ENCODE measurements at regions not wholly inside any gene's neighbourhood (a gene's known extent, or its start where the extent isn't known, plus 50 kb on each side); places are given as distances from the start of the nearest gene placed in this dataset.

- TF ChIP-seq EZH2 (IDR thresholded peaks at IDR 0.05; ENCODE audit: insufficient read depth, poor library complexity, severe bottlenecking) (no peak), EZH2phosphoT487 (IDR thresholded peaks at IDR 0.05; ENCODE audit: insufficient read depth, low read depth) (no peak)
- Histone ChIP-seq H2AFZ (no peak overlapping the region), H3K36me3 (ENCODE audit: low read depth) (no peaks in the 10 kb centered on the region), H3K9ac (no peak overlapping the region), H3K79me2 (ENCODE audit: insufficient read depth) (no peaks in the 10 kb centered on the region), H3K4me2 (ENCODE audit: unreplicated experiment) (no peak overlapping the region), H3F3A (ENCODE audit: insufficient read depth) (no peaks in the 10 kb centered on the region), H3K9me2 (ENCODE audit: insufficient read depth) (no peaks in the 10 kb centered on the region), H3K27me3 (replicated peaks; ENCODE audit: insufficient read depth) (peaks cover 9% of the 10 kb centered on the region), H4K20me1 (ENCODE audit: insufficient read depth) (no peaks in the 10 kb centered on the region), H3K4me1 (ENCODE audit: insufficient read depth) (no peaks in the 10 kb centered on the region), H3K9me3 (ENCODE audit: low read depth) (no peaks in the 10 kb centered on the region), H3K27ac (no peak overlapping the region), H3K4me3 (no peak overlapping the region)
- DNase-seq, result peak; percentile 54
- in situ Hi-C loops (cut with MboI), result no loop called here
- WGBS, 2 experiments (ENCODE audit: low coverage in 1 of 2, low lambda C conversion rate in 2 of 2, missing lambda C conversion rate in 2 of 2), result 0 to 2% methylated on average over 3 of the region's 3 CpGs
Measured at GRCh38 chr4:94127707-94128328, 79.8 kb upstream of the SMARCAD1 start.

- no peak overlapping the region for H2AFZ ChIP-seq
- no peaks in the 10 kb centered on the region for H3K9me3 ChIP-seq (ENCODE audit: low read depth)
- WGBS, 2 experiments (ENCODE audit: low coverage in 1 of 2, low lambda C conversion rate in 2 of 2, missing lambda C conversion rate in 2 of 2), result 30 to 49% methylated on average over 5 of the region's 5 CpGs
- no peak overlapping the region for H3K4me3 ChIP-seq
- no peaks in the 10 kb centered on the region; the same call in 1 of the 2 replicates for H3K27me3 ChIP-seq (replicated peaks; ENCODE audit: insufficient read depth)
- H3K27ac ChIP-seq, result no peak overlapping the region
- H3K79me2 ChIP-seq (ENCODE audit: insufficient read depth), result no peaks in the 10 kb centered on the region
- H3K4me2 ChIP-seq (ENCODE audit: unreplicated experiment), result no peak overlapping the region
- TF ChIP-seq EZH2 (IDR thresholded peaks at IDR 0.05; ENCODE audit: insufficient read depth, poor library complexity, severe bottlenecking) (no peak), EZH2phosphoT487 (IDR thresholded peaks at IDR 0.05; ENCODE audit: insufficient read depth, low read depth) (no peak)
- in situ Hi-C loops (cut with MboI), result no loop called here
- no peaks in the 10 kb centered on the region for H3K36me3 ChIP-seq (ENCODE audit: low read depth)
- H3K4me1 ChIP-seq (ENCODE audit: insufficient read depth), result no peaks in the 10 kb centered on the region
- no peaks in the 10 kb centered on the region for H3F3A ChIP-seq (ENCODE audit: insufficient read depth)
- H3K9ac ChIP-seq, result no peak overlapping the region
- peak; percentile 13 for DNase-seq
- H4K20me1 ChIP-seq (ENCODE audit: insufficient read depth), result no peaks in the 10 kb centered on the region
- H3K9me2 ChIP-seq (ENCODE audit: insufficient read depth), result no peaks in the 10 kb centered on the region
Measured at GRCh38 chr4:94131212-94131611, 76.5 kb upstream of the SMARCAD1 start.

GRCh38 chr4:94135701-94136100, 72.0 kb upstream of the SMARCAD1 start:
- no peaks in the 10 kb centered on the region for H4K20me1 ChIP-seq (ENCODE audit: insufficient read depth)
- H3K79me2 ChIP-seq (ENCODE audit: insufficient read depth), result no peaks in the 10 kb centered on the region
- no peaks in the 10 kb centered on the region for H3F3A ChIP-seq (ENCODE audit: insufficient read depth)
- no peaks in the 10 kb centered on the region for H3K27me3 ChIP-seq (replicated peaks; ENCODE audit: insufficient read depth)
- no peak overlapping the region for H3K4me3 ChIP-seq
- no peak overlapping the region for H3K27ac ChIP-seq
- H3K9ac ChIP-seq, result no peak overlapping the region
- in situ Hi-C loops (cut with MboI), result no loop called here
- no peaks in the 10 kb centered on the region for H3K9me2 ChIP-seq (ENCODE audit: insufficient read depth)
- TF ChIP-seq EZH2 (IDR thresholded peaks at IDR 0.05; ENCODE audit: insufficient read depth, poor library complexity, severe bottlenecking) (no peak), EZH2phosphoT487 (IDR thresholded peaks at IDR 0.05; ENCODE audit: insufficient read depth, low read depth) (no peak)
- H3K4me1 ChIP-seq (ENCODE audit: insufficient read depth), result no peaks in the 10 kb centered on the region
- no peak for DNase-seq
- H3K4me2 ChIP-seq (ENCODE audit: unreplicated experiment), result no peak overlapping the region
- WGBS, 2 experiments (ENCODE audit: low coverage in 1 of 2, low lambda C conversion rate in 2 of 2, missing lambda C conversion rate in 2 of 2), result 18 to 24% methylated on average over 1 of the region's 1 CpG
- no peak overlapping the region for H2AFZ ChIP-seq
- no peaks in the 10 kb centered on the region for H3K9me3 ChIP-seq (ENCODE audit: low read depth)
- H3K36me3 ChIP-seq (ENCODE audit: low read depth), result no peaks in the 10 kb centered on the region

GRCh38 chr4:94139931-94140612, 67.6 kb upstream of the SMARCAD1 start:
- H3K36me3 ChIP-seq (ENCODE audit: low read depth), result no peaks in the 10 kb centered on the region
- no peak overlapping the region for H2AFZ ChIP-seq
- no peaks in the 10 kb centered on the region for H3K27me3 ChIP-seq (replicated peaks; ENCODE audit: insufficient read depth)
- no peak for DNase-seq
- H3K9me3 ChIP-seq (ENCODE audit: low read depth), result no peaks in the 10 kb centered on the region
- no peaks in the 10 kb centered on the region for H3K9me2 ChIP-seq (ENCODE audit: insufficient read depth)
- H3K9ac ChIP-seq, result no peak overlapping the region
- H3F3A ChIP-seq (ENCODE audit: insufficient read depth), result no peaks in the 10 kb centered on the region
- H4K20me1 ChIP-seq (ENCODE audit: insufficient read depth), result no peaks in the 10 kb centered on the region
- H3K4me2 ChIP-seq (ENCODE audit: unreplicated experiment), result no peak overlapping the region
- no peaks in the 10 kb centered on the region for H3K4me1 ChIP-seq (ENCODE audit: insufficient read depth)
- H3K79me2 ChIP-seq (ENCODE audit: insufficient read depth), result no peaks in the 10 kb centered on the region
- in situ Hi-C loops (cut with MboI), result no loop called here
- H3K27ac ChIP-seq, result no peak overlapping the region
- 48 to 56% methylated on average over 11 of the region's 11 CpGs for WGBS, 2 experiments (ENCODE audit: low coverage in 1 of 2, low lambda C conversion rate in 2 of 2, missing lambda C conversion rate in 2 of 2)
- H3K4me3 ChIP-seq, result no peak overlapping the region
- TF ChIP-seq EZH2 (IDR thresholded peaks at IDR 0.05; ENCODE audit: insufficient read depth, poor library complexity, severe bottlenecking) (no peak), EZH2phosphoT487 (IDR thresholded peaks at IDR 0.05; ENCODE audit: insufficient read depth, low read depth) (no peak)

Data from GM23248 (cell line).